ENCODE measurements at regions not wholly inside any gene's neighbourhood (a gene's known extent, or its start where the extent isn't known, plus 50 kb on each side); places are given as distances from the start of the nearest gene placed in this dataset.

- no peak for DNase-seq
These were observed 1486.6 kb downstream of the AACS start for GRCh38 chr12:126551869-126552268.

GRCh38 chr12:126554625-126555024 is 1489.4 kb downstream of the AACS start:
- DNase-seq = no peak

- no peak for DNase-seq
These were observed 1492.4 kb downstream of the AACS start for GRCh38 chr12:126557659-126558058.

- DNase-seq = no peak
These were observed 1493.0 kb downstream of the AACS start for GRCh38 chr12:126558219-126558618.

- DNase-seq = no peak
These were observed 1493.6 kb downstream of the AACS start for GRCh38 chr12:126558810-126559209.

GRCh38 chr12:126567016-126567415 is 1501.8 kb downstream of the AACS start:
- no peak for DNase-seq

- no peak for DNase-seq
These were observed 1504.5 kb downstream of the AACS start for GRCh38 chr12:126569706-126570105.

- no peak for DNase-seq
These were observed 1505.3 kb downstream of the AACS start for GRCh38 chr12:126570566-126570965.

- no peak for DNase-seq
These were observed 1506.9 kb downstream of the AACS start for GRCh38 chr12:126572170-126572569.

- no peak for DNase-seq
These were observed 1516.4 kb downstream of the AACS start for GRCh38 chr12:126581655-126582054.

- no peak for DNase-seq
These were observed 1517.0 kb downstream of the AACS start for GRCh38 chr12:126582231-126582630.

GRCh38 chr12:126588586-126589249 is 1523.5 kb downstream of the AACS start:
- DNase-seq = no peak

- DNase-seq = no peak
These were observed 1526.3 kb downstream of the AACS start for GRCh38 chr12:126591533-126591932.

- DNase-seq = no peak
These were observed 1536.2 kb downstream of the AACS start for GRCh38 chr12:126601184-126602170.

- no peak for DNase-seq
These were observed 1537.4 kb downstream of the AACS start for GRCh38 chr12:126602612-126603011.

- no peak for DNase-seq
These were observed 1541.9 kb downstream of the AACS start for GRCh38 chr12:126607157-126607556.

- no peak for DNase-seq
These were observed 1542.6 kb downstream of the AACS start for GRCh38 chr12:126607867-126608266.

- DNase-seq = no peak
These were observed 1543.5 kb downstream of the AACS start for GRCh38 chr12:126608607-126609175.

- DNase-seq = no peak
These were observed 1551.2 kb downstream of the AACS start for GRCh38 chr12:126616441-126616840.

- no peak for DNase-seq
These were observed 1552.1 kb downstream of the AACS start for GRCh38 chr12:126617312-126617711.

GRCh38 chr12:126627596-126627995 is 1562.4 kb downstream of the AACS start:
- no peak for DNase-seq

- no peak for DNase-seq
These were observed 1571.6 kb downstream of the AACS start for GRCh38 chr12:126636821-126637220.

- no peak for DNase-seq
These were observed 1579.2 kb downstream of the AACS start for GRCh38 chr12:126644236-126645020.

All from midbrain (tissue), 1 donor.